HEK293 (cell line): ENCODE measurements at regions not wholly inside any gene's neighbourhood (a gene's known extent, or its start where the extent isn't known, plus 50 kb on each side); places are given as distances from the start of the nearest gene placed in this dataset.

ENCODE experiments used
- CTCF ChIA-PET: fragments of 350-600 bp; formaldehyde crosslinking; extraction: SDS; loops from one replicate; lab custom pipeline; 2021; ENCODE audit warnings: antibody characterized with exemption; lab: Yijun Ruan, JAX
- POLR2A ChIA-PET: fragments of 300-600 bp; formaldehyde crosslinking; extraction: SDS; loops from one replicate; lab custom pipeline; 2020; ENCODE audit warnings: antibody characterized with exemption, inconsistent platforms; lab: Yijun Ruan, JAX
- H3K27ac ChIP-seq: fragments of 200-500 bp; sonication (Bioruptor generic); 2 replicates; pipeline ENCODE4 v1.5.1; 2014; ENCODE audit warnings: low read depth, low read length, control low read depth, inconsistent platforms; ENCODE audit errors: extremely low read depth
- H3K36me3 ChIP-seq, 2 experiments: fragments of 200-500 bp in 1 of 2; sonication (Bioruptor generic) in 1 of 2; 1 replicate in 1 of 2; 2 replicates in 1 of 2; pipeline ENCODE4 v1.5.1; 2014 to 2017; ENCODE audit warnings: inconsistent platforms in 2 of 2, low read length in 2 of 2; ENCODE audit not compliant: control insufficient read depth in 2 of 2, insufficient read depth in 1 of 2
- H3K4me1 ChIP-seq: fragments of 200-500 bp; sonication (Bioruptor generic); 2 replicates; pipeline ENCODE4 v1.5.1; 2014; ENCODE audit warnings: mild to moderate bottlenecking, low read length, inconsistent platforms; ENCODE audit not compliant: control insufficient read depth, insufficient read depth
- H3K4me3 ChIP-seq: 2 replicates; pipeline ENCODE4 v1.5.1; 2011; ENCODE audit warnings: low read depth, mild to moderate bottlenecking, control low read depth, low read length, moderate library complexity
- H3K9me3 ChIP-seq: fragments of 200-500 bp; sonication (Bioruptor generic); 2 replicates; pipeline ENCODE4 v1.5.1; 2014; ENCODE audit warnings: low read depth, low read length, inconsistent platforms; ENCODE audit not compliant: control insufficient read depth, insufficient read depth
- GFI1B ChIP-seq: fragments of 450-650 bp; formaldehyde crosslinking; IDR thresholded peaks from 2 replicates; pipeline ENCODE4 v1.5.1; 2016; ENCODE audit warnings: missing biosample characterization, missing genetic modification characterization
- HIC1 ChIP-seq: fragments of 450-650 bp; formaldehyde crosslinking; IDR thresholded peaks from 2 replicates; pipeline ENCODE4 v1.5.1; 2016; ENCODE audit warnings: missing biosample characterization, missing genetic modification characterization
- HOXD13 ChIP-seq: sonication (generic); formaldehyde crosslinking; IDR thresholded peaks from 2 replicates; pipeline ENCODE4 v1.8.0; 2022; ENCODE audit warnings: missing genetic modification reagents, borderline replicate concordance
- KLF10 ChIP-seq: fragments of 450-650 bp; IDR thresholded peaks from 2 replicates; pipeline ENCODE4 v1.5.1; 2018; ENCODE audit warnings: missing biosample characterization, mild to moderate bottlenecking, missing genetic modification characterization
- PRDM6 ChIP-seq: fragments of 450-650 bp; formaldehyde crosslinking; IDR thresholded peaks from 2 replicates; pipeline ENCODE4 v1.5.1; 2017; ENCODE audit warnings: missing biosample characterization, missing genetic modification characterization
- SCRT2 ChIP-seq: fragments of 450-650 bp; formaldehyde crosslinking; IDR thresholded peaks from 2 replicates; pipeline ENCODE4 v1.5.1; 2016; ENCODE audit warnings: missing biosample characterization, missing genetic modification characterization
- SP7 ChIP-seq: fragments of 450-650 bp; formaldehyde crosslinking; IDR thresholded peaks from 2 replicates; pipeline ENCODE4 v1.5.1; 2016; ENCODE audit warnings: missing biosample characterization, missing genetic modification characterization
- ZBTB1 ChIP-seq: fragments of 450-650 bp; formaldehyde crosslinking; IDR thresholded peaks from 2 replicates; pipeline ENCODE4 v1.5.1; 2016; ENCODE audit warnings: missing biosample characterization, missing genetic modification characterization
- ZBTB17 ChIP-seq: fragments of 450-650 bp; formaldehyde crosslinking; IDR thresholded peaks from 2 replicates; pipeline ENCODE4 v1.5.1; 2016; ENCODE audit warnings: missing biosample characterization, missing genetic modification characterization
- ZFHX2 ChIP-seq: fragments of 450-650 bp; formaldehyde crosslinking; conservative IDR thresholded peaks from 2 replicates; pipeline ENCODE4 v1.5.1; 2016; ENCODE audit warnings: missing biosample characterization, missing genetic modification characterization
- ZNF148 ChIP-seq: fragments of 450-650 bp; formaldehyde crosslinking; IDR thresholded peaks from 2 replicates; pipeline ENCODE4 v1.5.0; 2017; ENCODE audit warnings: missing biosample characterization, missing genetic modification characterization, borderline replicate concordance
- ZNF16 ChIP-seq: fragments of 450-650 bp; formaldehyde crosslinking; IDR thresholded peaks from 2 replicates; pipeline ENCODE4 v1.5.1; 2016; ENCODE audit warnings: low read depth, missing biosample characterization, missing genetic modification characterization
- ZNF280D ChIP-seq: fragments of 450-650 bp; formaldehyde crosslinking; IDR thresholded peaks from 2 replicates; pipeline ENCODE4 v1.5.1; 2016; ENCODE audit warnings: missing biosample characterization, missing genetic modification characterization
- ZNF354C ChIP-seq: fragments of 450-650 bp; formaldehyde crosslinking; IDR thresholded peaks from 2 replicates; pipeline ENCODE4 v1.5.1; 2016; ENCODE audit warnings: missing biosample characterization, missing genetic modification characterization, low read depth, borderline replicate concordance
- ZNF394 ChIP-seq: fragments of 450-650 bp; formaldehyde crosslinking; IDR thresholded peaks from 2 replicates; pipeline ENCODE4 v1.5.1; 2016; ENCODE audit warnings: missing biosample characterization, missing genetic modification characterization, mild to moderate bottlenecking, moderate library complexity, borderline replicate concordance
- ZNF670 ChIP-seq: fragments of 450-650 bp; formaldehyde crosslinking; IDR thresholded peaks from 2 replicates; pipeline ENCODE4 v1.5.1; 2016; ENCODE audit warnings: missing biosample characterization, missing genetic modification characterization, low read depth
- ZNF768 ChIP-seq: fragments of 450-650 bp; formaldehyde crosslinking; IDR thresholded peaks from 2 replicates; pipeline ENCODE4 v1.5.1; 2018; ENCODE audit warnings: missing biosample characterization, mild to moderate bottlenecking, missing genetic modification characterization
- TF ChIP-seq, protein P1 (sequence below): fragments of 450-650 bp; formaldehyde crosslinking; IDR thresholded peaks from 2 replicates; pipeline ENCODE4 v1.5.1; 2016; ENCODE audit warnings: missing biosample characterization, missing genetic modification characterization, borderline replicate concordance

GRCh38 chr21:33124889-33125288, 54.9 kb downstream of the OLIG1 start (continued):
- TF ChIP-seq PRDM6 (no peak), SCRT2 (no peak), ZBTB1 (no peak)

DNA sequence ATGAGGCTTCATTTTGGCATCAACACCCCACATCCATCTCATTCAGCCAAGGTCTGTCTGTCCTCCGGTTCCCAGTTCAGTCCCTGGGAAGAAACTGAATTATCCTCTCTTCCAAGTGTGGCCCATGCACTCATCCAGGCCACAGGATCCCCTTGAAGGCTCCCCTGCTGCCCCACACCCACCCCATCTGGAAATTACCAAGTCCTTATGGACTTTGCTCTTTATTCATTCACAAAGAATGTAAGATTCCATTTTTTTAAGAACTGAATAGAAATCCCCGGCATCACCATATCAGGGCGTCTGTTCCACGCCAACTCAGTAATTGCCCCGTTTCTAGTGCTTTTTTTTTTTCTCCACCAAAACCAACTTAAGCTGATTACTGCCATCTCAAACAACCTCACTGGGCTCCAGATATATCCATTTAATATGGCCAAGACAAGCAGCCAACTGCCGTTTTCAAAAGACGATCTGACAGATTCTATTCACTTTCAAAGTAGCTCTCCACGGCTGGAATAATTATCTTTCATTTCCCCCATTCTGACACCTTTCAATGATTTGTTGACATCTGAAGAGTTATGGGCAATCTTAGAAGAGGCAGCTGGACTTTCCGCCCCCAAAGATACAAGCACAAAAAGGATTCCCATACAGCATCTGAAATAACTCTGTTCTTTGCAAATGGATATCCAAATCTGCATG, 55.9 kb downstream of the OLIG1 start:
- no peaks in the 10 kb centered on the region for H3K9me3 ChIP-seq
- TF ChIP-seq GFI1B, result no peak
- no peak for TF ChIP-seq KLF10 (tag by site-specific recombination)
- TF ChIP-seq ZNF394 (tag by site-specific recombination), result no peak
- no peak for TF ChIP-seq ZNF670 (tag by site-specific recombination)
- no peak for TF ChIP-seq HOXD13 (CRISPR knock-in tag)
- TF ChIP-seq, protein P1, sequence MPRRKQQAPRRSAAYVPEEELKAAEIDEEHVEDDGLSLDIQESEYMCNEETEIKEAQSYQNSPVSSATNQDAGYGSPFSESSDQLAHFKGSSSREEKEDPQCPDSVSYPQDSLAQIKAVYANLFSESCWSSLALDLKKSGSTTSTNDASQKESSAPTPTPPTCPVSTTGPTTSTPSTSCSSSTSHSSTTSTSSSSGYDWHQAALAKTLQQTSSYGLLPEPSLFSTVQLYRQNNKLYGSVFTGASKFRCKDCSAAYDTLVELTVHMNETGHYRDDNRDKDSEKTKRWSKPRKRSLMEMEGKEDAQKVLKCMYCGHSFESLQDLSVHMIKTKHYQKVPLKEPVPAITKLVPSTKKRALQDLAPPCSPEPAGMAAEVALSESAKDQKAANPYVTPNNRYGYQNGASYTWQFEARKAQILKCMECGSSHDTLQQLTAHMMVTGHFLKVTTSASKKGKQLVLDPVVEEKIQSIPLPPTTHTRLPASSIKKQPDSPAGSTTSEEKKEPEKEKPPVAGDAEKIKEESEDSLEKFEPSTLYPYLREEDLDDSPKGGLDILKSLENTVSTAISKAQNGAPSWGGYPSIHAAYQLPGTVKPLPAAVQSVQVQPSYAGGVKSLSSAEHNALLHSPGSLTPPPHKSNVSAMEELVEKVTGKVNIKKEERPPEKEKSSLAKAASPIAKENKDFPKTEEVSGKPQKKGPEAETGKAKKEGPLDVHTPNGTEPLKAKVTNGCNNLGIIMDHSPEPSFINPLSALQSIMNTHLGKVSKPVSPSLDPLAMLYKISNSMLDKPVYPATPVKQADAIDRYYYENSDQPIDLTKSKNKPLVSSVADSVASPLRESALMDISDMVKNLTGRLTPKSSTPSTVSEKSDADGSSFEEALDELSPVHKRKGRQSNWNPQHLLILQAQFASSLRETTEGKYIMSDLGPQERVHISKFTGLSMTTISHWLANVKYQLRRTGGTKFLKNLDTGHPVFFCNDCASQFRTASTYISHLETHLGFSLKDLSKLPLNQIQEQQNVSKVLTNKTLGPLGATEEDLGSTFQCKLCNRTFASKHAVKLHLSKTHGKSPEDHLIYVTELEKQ (tag by site-specific recombination), result no peak
- no peak for TF ChIP-seq ZNF768 (tag by site-specific recombination)
- TF ChIP-seq SP7 (tag by site-specific recombination), result no peak
- TF ChIP-seq ZNF354C (tag by site-specific recombination), result no peak
- no peak for TF ChIP-seq ZBTB17 (tag by site-specific recombination)
- TF ChIP-seq, all 188 proteins: peak for 0
- no peak overlapping the region for H3K4me3 ChIP-seq
- CTCF ChIA-PET, result interaction anchor here (0.7 to 6.9 kb wide), 10 partner anchors 13 to 297 kb away, joined by 3 to 127 read pairs (median 6); no protein-coding TSS in a partner anchor
- no peak overlapping the region for H3K27ac ChIP-seq
- POLR2A ChIA-PET, result interaction anchor here (0.6 kb wide), 1 partner anchor 815 kb away, joined by 3 read pairs; no protein-coding TSS in a partner anchor
- no peaks in the 10 kb centered on the region for H3K4me1 ChIP-seq
- H3K36me3 ChIP-seq, result no peaks in the 10 kb centered on the region

DNA sequence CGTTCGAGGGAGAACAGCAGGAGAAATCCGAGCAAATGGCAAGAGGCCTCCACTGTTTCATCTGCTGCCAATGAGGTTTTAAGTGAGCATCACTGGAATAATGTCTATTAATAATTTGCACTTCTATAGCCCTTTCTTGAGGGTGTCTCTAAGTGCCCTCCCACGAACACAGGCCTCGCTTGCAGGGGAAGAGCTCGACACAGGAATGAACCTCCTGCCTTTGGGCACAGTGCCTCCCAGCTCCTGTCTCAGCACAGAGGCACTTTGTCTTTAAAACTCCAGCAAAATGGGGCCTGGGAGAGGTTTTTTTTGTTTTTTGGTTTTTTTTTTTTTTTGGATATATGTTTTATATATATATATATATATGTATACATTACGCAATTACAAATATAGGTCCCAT, 56.6 kb downstream of the OLIG1 start:
- CTCF ChIA-PET, result interaction anchor here (0.6 to 6.9 kb wide), 42 partner anchors 9 to 323 kb away, joined by 3 to 127 read pairs (median 6); partner anchors contain the start of gene OLIG2
- no peaks in the 10 kb centered on the region for H3K36me3 ChIP-seq
- no peaks in the 10 kb centered on the region for H3K9me3 ChIP-seq
- H3K4me1 ChIP-seq, result no peaks in the 10 kb centered on the region
- POLR2A ChIA-PET, result interaction anchor here (0.6 kb wide), 1 partner anchor 815 kb away, joined by 3 read pairs; no protein-coding TSS in a partner anchor
- TF ChIP-seq HIC1 (tag by site-specific recombination) (no peak), ZNF280D (no peak), ZNF148 (tag by site-specific recombination) (no peak), ZNF16 (tag by site-specific recombination) (no peak), ZFHX2 (tag by site-specific recombination) (no peak)
- H3K4me3 ChIP-seq, result no peak overlapping the region
- H3K27ac ChIP-seq, result no peak overlapping the region
